Smooth muscle cell (in vitro differentiated cells): ENCODE measurements at regions not wholly inside any gene's neighbourhood (a gene's known extent, or its start where the extent isn't known, plus 50 kb on each side); places are given as distances from the start of the nearest gene placed in this dataset.

ENCODE experiments used
- DNase-seq: peaks from one replicate; lab custom pipeline; 2025; ENCODE audit not compliant: unreplicated experiment; lab: John Stamatoyannopoulos, UW
- H2AFZ ChIP-seq: fragments of 200-600 bp; sonication (generic); 2 replicates; pipeline ENCODE4 v1.6.0; 2016; ENCODE audit warnings: antibody characterized with exemption, low read depth, mild to moderate bottlenecking
- H3F3A ChIP-seq: fragments of 200-600 bp; sonication (generic); 2 replicates; pipeline ENCODE4 v1.6.0; 2017; ENCODE audit warnings: antibody characterized with exemption, low read depth
- H3K27ac ChIP-seq: fragments of 200-600 bp; sonication (generic); 2 replicates; pipeline ENCODE4 v1.5.1; 2016; ENCODE audit warnings: low read depth, mild to moderate bottlenecking
- H3K27me3 ChIP-seq: fragments of 200-600 bp; sonication (generic); 2 replicates; pipeline ENCODE4 v1.6.1; 2016; ENCODE audit warnings: low read depth, mild to moderate bottlenecking
- H3K36me3 ChIP-seq: fragments of 200-600 bp; sonication (generic); 2 replicates; pipeline ENCODE4 v1.5.1; 2016; ENCODE audit warnings: low read depth
- H3K4me1 ChIP-seq: fragments of 200-600 bp; sonication (generic); 2 replicates; pipeline ENCODE4 v1.5.1; 2016; ENCODE audit warnings: low read depth
- H3K4me2 ChIP-seq: fragments of 200-600 bp; sonication (generic); 2 replicates; pipeline ENCODE4 v1.6.0; 2016; ENCODE audit warnings: mild to moderate bottlenecking
- H3K4me3 ChIP-seq: fragments of 200-600 bp; sonication (generic); 2 replicates; pipeline ENCODE4 v1.5.1; 2016; ENCODE audit warnings: mild to moderate bottlenecking
- H3K79me2 ChIP-seq: fragments of 200-600 bp; sonication (generic); 2 replicates; pipeline ENCODE4 v1.6.0; 2016; ENCODE audit warnings: low read depth, mild to moderate bottlenecking
- H3K9ac ChIP-seq: fragments of 200-600 bp; sonication (generic); 2 replicates; pipeline ENCODE4 v1.6.0; 2016; ENCODE audit warnings: low read depth
- H3K9me3 ChIP-seq: fragments of 200-600 bp; sonication (generic); replicated peaks from 2 replicates; pipeline ENCODE4 v1.5.1; 2016; ENCODE audit warnings: low read depth
- H4K20me1 ChIP-seq: fragments of 200-600 bp; sonication (generic); 2 replicates; pipeline ENCODE4 v1.6.0; 2016; ENCODE audit warnings: low read depth
- CTCF ChIP-seq: fragments of 200-600 bp; sonication (generic); IDR thresholded peaks from 2 replicates; pipeline ENCODE4 v1.5.1; 2017; ENCODE audit warnings: borderline replicate concordance, mild to moderate bottlenecking, antibody characterized with exemption; ENCODE audit not compliant: insufficient read depth, poor library complexity, severe bottlenecking
- WGBS: methylation state at CpG from one replicate; pipeline ENCODE4 v1.1.7; 2016; ENCODE audit warnings: low lambda C conversion rate; 5-methylcytosine and 5-hydroxymethylcytosine counted together

GRCh38 chr2:89845532-89845931, 1154.1 kb downstream of the RPIA start:
- no peak overlapping the region for H3K4me2 ChIP-seq
- no peaks in the 10 kb centered on the region for H3K36me3 ChIP-seq
- no peaks in the 10 kb centered on the region for H3F3A ChIP-seq
- H3K27ac ChIP-seq: no peak overlapping the region
- H3K9ac ChIP-seq: no peak overlapping the region
- 48% methylated on average over 6 of the region's 6 CpGs for WGBS
- no peak for TF ChIP-seq CTCF
- H3K79me2 ChIP-seq: no peaks in the 10 kb centered on the region
- no peak overlapping the region for H2AFZ ChIP-seq
- H3K27me3 ChIP-seq: no peaks in the 10 kb centered on the region
- no peak for DNase-seq
- H3K9me3 ChIP-seq: peaks cover 67% of the 10 kb centered on the region
- H3K4me1 ChIP-seq: no peaks in the 10 kb centered on the region
- no peaks in the 10 kb centered on the region for H4K20me1 ChIP-seq
- H3K4me3 ChIP-seq: no peak overlapping the region

DNA sequence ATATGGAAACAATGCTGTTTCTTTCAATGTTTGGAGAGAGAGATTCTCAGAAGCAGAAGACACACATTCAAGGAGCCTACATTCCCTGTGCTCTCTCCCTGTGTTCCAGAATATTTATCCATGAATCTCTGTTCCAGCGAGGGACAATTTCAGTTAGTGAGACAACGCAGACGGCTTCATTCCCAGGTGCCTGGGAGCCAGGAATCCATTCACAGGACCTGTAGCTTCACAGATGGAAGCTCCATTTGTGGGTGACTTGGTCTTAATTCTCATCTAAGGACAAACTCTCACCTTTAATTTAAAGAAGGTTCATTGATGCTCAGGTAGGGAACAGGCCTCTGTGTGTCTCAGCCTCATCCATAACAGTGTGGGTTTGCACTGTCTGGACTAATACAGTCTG, 1156.6 kb downstream of the RPIA start:
- H3K27ac ChIP-seq: no peak overlapping the region
- no peak overlapping the region for H3K4me2 ChIP-seq
- H3K36me3 ChIP-seq: no peaks in the 10 kb centered on the region
- no peak for DNase-seq
- no peaks in the 10 kb centered on the region for H4K20me1 ChIP-seq
- H3K4me3 ChIP-seq: no peak overlapping the region
- H3F3A ChIP-seq: no peaks in the 10 kb centered on the region
- no peaks in the 10 kb centered on the region for H3K79me2 ChIP-seq
- 83% methylated on average over 3 of the region's 3 CpGs for WGBS
- H2AFZ ChIP-seq: no peak overlapping the region
- no peak for TF ChIP-seq CTCF
- no peaks in the 10 kb centered on the region for H3K4me1 ChIP-seq
- H3K9ac ChIP-seq: no peak overlapping the region
- peaks cover 74% of the 10 kb centered on the region for H3K9me3 ChIP-seq
- no peaks in the 10 kb centered on the region for H3K27me3 ChIP-seq

DNA sequence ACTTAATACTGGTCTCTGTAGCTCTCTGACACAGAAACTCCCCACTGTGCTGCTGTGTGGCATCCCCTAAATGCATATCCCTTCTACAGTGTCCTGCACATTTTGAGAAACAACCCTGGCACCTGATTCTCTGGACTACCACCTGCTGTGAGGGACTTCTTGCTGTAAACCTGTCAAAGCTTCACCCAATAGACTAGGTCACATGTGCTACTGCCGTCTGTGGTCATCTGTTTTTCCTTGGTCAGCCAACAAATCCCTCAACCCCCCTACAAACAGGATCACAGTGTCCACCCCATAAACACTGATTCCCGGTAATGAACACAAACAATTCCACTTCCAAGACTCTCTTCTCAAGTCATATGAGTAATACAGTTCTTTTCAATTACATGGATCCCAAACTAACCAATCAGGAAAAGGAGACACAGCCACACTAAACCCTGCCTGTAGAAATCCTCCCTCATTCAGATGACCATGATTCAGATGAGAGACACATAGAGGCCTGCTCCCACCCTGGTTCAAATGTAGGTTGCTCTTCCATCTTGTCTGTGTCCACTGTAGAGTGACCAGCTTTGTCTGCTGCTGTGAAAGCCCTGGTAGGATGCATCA, 1157.4 kb downstream of the RPIA start:
- Histone ChIP-seq H3K9ac (no peak overlapping the region), H3K4me3 (no peak overlapping the region), H4K20me1 (no peaks in the 10 kb centered on the region), H3K4me2 (no peak overlapping the region), H3K9me3 (peaks cover 67% of the 10 kb centered on the region), H2AFZ (no peak overlapping the region), H3K4me1 (no peaks in the 10 kb centered on the region), H3K27me3 (no peaks in the 10 kb centered on the region), H3F3A (no peaks in the 10 kb centered on the region), H3K79me2 (no peaks in the 10 kb centered on the region), H3K36me3 (no peaks in the 10 kb centered on the region), H3K27ac (no peak overlapping the region)
- 36% methylated on average over 2 of the region's 2 CpGs for WGBS
- TF ChIP-seq CTCF: no peak
- DNase-seq: no peak

GRCh38 chr2:89849731-89850130, 1158.3 kb downstream of the RPIA start:
- H3K4me3 ChIP-seq: no peak overlapping the region
- H3K27ac ChIP-seq: no peak overlapping the region
- no peaks in the 10 kb centered on the region for H4K20me1 ChIP-seq
- H3K9ac ChIP-seq: no peak overlapping the region
- no peaks in the 10 kb centered on the region for H3K4me1 ChIP-seq
- H3K36me3 ChIP-seq: no peaks in the 10 kb centered on the region
- no peak for TF ChIP-seq CTCF
- H3K9me3 ChIP-seq: peaks cover 58% of the 10 kb centered on the region
- 65% methylated on average over 3 of the region's 3 CpGs for WGBS
- no peaks in the 10 kb centered on the region for H3F3A ChIP-seq
- H2AFZ ChIP-seq: no peak overlapping the region
- no peaks in the 10 kb centered on the region for H3K79me2 ChIP-seq
- no peak for DNase-seq
- H3K27me3 ChIP-seq: no peaks in the 10 kb centered on the region
- no peak overlapping the region for H3K4me2 ChIP-seq
